Ovary (tissue), 3 donors: ENCODE measurements at regions not wholly inside any gene's neighbourhood (a gene's known extent, or its start where the extent isn't known, plus 50 kb on each side); places are given as distances from the start of the nearest gene placed in this dataset.

Source experiments
- EP300 ChIP-seq: sonication (generic); formaldehyde crosslinking; IDR thresholded peaks from one replicate; pipeline ENCODE4 v1.6.1; 2017; ENCODE audit warnings: antibody characterized with exemption
- TF ChIP-seq, protein P1 (sequence below), 3 donors: fragments of 450-650 bp in 2 of 3; fragments of 200-600 bp in 1 of 3; IDR thresholded peaks; one replicate each; pipeline versions ENCODE4 v1.5.1 to v1.8.0; 2016 to 2022; ENCODE audit warnings: antibody characterized with exemption in 3 of 3, mild to moderate bottlenecking in 1 of 3
- donor health status: DM: no; HTN: no; CAD: no.

DNA sequence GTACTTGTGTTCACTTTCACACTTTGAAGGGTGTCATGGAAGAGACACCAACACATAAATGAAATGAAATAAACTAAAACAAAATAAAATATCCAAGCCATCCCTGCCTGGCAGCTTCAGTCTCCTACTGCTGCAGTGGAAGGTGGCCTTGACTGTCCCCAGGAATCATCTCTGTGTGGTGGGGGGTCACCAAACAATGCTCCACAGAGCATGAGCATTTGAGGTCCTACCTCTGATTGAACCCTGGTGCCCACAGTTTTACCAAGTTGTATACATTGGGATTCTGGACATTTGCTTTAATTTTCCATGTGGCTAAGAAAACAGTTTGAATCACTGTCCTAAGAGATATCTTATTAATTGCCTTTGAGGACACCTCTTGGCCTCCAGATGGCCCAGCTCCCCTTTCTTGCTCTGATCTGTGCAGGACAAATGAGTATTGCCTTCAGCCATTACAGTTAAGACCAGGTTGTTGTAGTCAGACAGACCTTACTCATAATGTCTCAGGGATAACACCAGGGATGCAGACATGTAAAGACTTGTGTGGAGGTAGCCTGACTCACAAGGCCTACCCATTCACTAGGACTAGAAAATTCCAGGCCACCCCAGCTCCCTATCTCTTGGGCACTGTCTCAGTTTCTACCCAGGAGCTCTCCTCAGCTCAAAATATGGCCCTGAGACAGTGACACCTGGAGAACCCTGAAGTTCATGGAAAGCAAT, 195.0 kb downstream of the MYCN start:
- TF ChIP-seq, protein P1, sequence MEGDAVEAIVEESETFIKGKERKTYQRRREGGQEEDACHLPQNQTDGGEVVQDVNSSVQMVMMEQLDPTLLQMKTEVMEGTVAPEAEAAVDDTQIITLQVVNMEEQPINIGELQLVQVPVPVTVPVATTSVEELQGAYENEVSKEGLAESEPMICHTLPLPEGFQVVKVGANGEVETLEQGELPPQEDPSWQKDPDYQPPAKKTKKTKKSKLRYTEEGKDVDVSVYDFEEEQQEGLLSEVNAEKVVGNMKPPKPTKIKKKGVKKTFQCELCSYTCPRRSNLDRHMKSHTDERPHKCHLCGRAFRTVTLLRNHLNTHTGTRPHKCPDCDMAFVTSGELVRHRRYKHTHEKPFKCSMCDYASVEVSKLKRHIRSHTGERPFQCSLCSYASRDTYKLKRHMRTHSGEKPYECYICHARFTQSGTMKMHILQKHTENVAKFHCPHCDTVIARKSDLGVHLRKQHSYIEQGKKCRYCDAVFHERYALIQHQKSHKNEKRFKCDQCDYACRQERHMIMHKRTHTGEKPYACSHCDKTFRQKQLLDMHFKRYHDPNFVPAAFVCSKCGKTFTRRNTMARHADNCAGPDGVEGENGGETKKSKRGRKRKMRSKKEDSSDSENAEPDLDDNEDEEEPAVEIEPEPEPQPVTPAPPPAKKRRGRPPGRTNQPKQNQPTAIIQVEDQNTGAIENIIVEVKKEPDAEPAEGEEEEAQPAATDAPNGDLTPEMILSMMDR (IDR thresholded peaks at IDR 0.05): no peak
- no peak for TF ChIP-seq EP300
